BJ (cell line): ENCODE measurements at regions not wholly inside any gene's neighbourhood (a gene's known extent, or its start where the extent isn't known, plus 50 kb on each side); places are given as distances from the start of the nearest gene placed in this dataset.

Source experiments
- CTCF ChIA-PET: fragments of 350-600 bp; formaldehyde crosslinking; extraction: SDS; loops from one replicate; lab custom pipeline; 2021; ENCODE audit warnings: antibody characterized with exemption, inconsistent platforms; lab: Yijun Ruan, JAX
- POLR2A ChIA-PET: fragments of 300-600 bp; sonication (Branson Sonifier 250); formaldehyde crosslinking; extraction: SDS; loops from one replicate; lab custom pipeline; 2021; ENCODE audit warnings: antibody characterized with exemption; lab: Charles Lee
- DNase-seq: peaks from one replicate; pipeline ENCODE4 v3.0.0-alpha.2; 2011; ENCODE audit warnings: low read depth
- H3K27me3 ChIP-seq: 2 replicates; pipeline ENCODE4 v1.6.0; 2011; ENCODE audit warnings: low read length; ENCODE audit not compliant: control insufficient read depth, insufficient read depth
- H3K36me3 ChIP-seq: 2 replicates; pipeline ENCODE4 v1.5.1; 2011; ENCODE audit warnings: low read length; ENCODE audit not compliant: control insufficient read depth, insufficient read depth
- H3K4me3 ChIP-seq: 2 replicates; pipeline ENCODE4 v1.5.1; 2011; ENCODE audit warnings: low read depth, mild to moderate bottlenecking, control low read depth, low read length
- TF ChIP-seq, protein P1 (sequence below): IDR thresholded peaks from 2 replicates; pipeline ENCODE4 v1.5.1; 2011; ENCODE audit warnings: low read depth, mild to moderate bottlenecking, control low read depth, inconsistent platforms, low read length, moderate library complexity; ENCODE audit not compliant: insufficient read depth

DNA sequence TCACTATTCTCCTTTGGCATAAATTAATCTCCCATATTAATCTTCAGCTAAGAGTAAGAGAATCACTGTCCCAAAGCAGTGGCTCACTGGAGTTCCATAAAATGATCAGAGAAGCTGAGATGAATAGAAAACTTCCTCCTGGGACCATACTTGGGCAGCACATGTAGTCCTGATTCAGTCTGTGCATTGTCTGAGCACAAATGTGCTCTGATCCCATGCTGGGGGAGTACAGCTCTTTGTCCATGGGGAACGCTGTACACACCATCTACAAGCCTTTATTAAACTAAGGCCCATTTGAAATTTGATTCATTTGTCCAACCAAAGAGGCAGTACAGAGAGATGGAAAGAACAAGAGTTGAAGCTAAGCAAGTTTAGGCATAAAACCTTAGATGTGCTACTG lies 147.4 kb upstream of the PGR start:
- POLR2A ChIA-PET = no interaction called here

DNA sequence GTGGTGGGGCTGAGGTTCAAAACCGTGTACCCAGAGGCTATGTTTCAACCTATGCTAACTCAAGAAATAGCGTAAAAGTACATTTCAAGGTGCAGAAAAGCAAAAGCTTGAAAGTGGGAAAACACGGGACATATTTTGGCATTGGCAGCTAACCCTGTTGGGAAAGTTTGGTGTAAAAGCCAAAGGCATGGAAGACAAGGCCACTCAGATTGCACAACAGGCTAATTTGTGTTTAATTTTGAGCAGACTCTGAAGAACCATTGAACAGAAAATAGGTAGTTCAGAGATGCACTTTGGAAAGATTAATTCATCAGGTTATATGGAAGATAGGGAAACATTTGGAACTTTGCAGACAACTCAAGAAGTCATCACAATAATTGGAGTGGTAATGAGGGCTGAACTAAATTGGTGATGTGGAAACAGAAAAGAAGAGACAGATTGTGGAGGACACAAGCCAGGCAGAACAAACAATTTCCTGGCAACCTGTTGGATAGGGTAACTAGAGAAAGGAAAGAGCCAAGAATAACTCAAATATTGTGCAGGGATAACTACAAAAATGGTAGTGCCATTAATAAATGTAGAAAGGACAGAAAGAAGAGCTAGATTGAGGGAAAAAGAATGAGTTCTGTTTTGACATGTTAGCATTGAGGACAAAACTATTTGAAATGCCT lies 140.5 kb upstream of the PGR start:
- no peak overlapping the region for H3K4me3 ChIP-seq
- no peaks in the 10 kb centered on the region for H3K36me3 ChIP-seq
- DNase-seq = no peak
- no peaks in the 10 kb centered on the region for H3K27me3 ChIP-seq
- ChIA-PET CTCF (no interaction called here), POLR2A (no interaction called here)
- TF ChIP-seq, protein P1, sequence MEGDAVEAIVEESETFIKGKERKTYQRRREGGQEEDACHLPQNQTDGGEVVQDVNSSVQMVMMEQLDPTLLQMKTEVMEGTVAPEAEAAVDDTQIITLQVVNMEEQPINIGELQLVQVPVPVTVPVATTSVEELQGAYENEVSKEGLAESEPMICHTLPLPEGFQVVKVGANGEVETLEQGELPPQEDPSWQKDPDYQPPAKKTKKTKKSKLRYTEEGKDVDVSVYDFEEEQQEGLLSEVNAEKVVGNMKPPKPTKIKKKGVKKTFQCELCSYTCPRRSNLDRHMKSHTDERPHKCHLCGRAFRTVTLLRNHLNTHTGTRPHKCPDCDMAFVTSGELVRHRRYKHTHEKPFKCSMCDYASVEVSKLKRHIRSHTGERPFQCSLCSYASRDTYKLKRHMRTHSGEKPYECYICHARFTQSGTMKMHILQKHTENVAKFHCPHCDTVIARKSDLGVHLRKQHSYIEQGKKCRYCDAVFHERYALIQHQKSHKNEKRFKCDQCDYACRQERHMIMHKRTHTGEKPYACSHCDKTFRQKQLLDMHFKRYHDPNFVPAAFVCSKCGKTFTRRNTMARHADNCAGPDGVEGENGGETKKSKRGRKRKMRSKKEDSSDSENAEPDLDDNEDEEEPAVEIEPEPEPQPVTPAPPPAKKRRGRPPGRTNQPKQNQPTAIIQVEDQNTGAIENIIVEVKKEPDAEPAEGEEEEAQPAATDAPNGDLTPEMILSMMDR = no peak

More for the DNA sequence above, 147.4 kb upstream of the PGR start:
- no peak for DNase-seq
- H3K4me3 ChIP-seq = no peak overlapping the region
- CTCF ChIA-PET = no interaction called here
- no peaks in the 10 kb centered on the region for H3K36me3 ChIP-seq
- H3K27me3 ChIP-seq = no peaks in the 10 kb centered on the region
- TF ChIP-seq, protein P1 = no peak

DNA sequence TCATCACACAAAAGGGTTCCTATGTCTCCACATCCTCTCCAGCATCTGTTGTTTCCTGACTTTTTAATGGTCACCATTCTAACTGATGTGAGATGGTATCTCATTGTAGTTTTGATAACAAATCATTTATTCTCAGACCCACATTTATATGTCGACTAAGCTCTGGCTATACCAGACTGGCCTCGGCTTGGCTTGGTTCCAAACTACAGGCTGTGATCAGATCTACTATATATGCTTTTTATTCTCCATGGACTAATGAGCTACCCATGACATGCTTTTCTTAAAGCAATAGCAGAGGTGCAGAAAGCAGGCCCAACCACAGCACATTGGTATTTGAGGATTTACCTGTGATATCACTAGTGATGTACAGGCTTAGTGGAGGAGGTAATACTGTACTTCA lies 139.8 kb upstream of the PGR start:
- TF ChIP-seq, protein P1 = no peak
- no peaks in the 10 kb centered on the region for H3K36me3 ChIP-seq
- ChIA-PET POLR2A (no interaction called here), CTCF (no interaction called here)
- no peak for DNase-seq
- no peaks in the 10 kb centered on the region for H3K27me3 ChIP-seq
- H3K4me3 ChIP-seq = no peak overlapping the region

DNA sequence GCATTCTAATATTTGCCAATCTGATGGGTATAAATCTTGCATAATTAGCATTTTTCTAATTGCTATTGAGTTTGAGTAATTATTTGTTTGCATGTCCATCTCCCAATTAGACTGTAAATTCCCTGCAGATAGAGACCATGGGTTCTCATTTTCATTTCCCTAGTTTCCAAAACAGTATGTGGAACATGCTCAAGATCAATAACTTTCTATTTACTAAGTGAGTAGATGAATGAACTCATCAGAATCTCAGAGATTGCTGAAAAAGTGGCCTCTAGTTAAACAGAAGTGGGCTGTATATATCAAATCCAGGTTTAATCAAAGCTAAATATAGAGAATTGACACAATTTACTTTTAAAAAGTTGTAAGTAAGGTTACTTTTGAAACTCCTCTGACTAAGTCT lies 138.0 kb upstream of the PGR start:
- Histone ChIP-seq H3K36me3 (no peaks in the 10 kb centered on the region), H3K27me3 (no peaks in the 10 kb centered on the region), H3K4me3 (no peak overlapping the region)
- CTCF ChIA-PET = no interaction called here
- no peak for DNase-seq
- TF ChIP-seq, protein P1 = no peak
- POLR2A ChIA-PET = no interaction called here

DNA sequence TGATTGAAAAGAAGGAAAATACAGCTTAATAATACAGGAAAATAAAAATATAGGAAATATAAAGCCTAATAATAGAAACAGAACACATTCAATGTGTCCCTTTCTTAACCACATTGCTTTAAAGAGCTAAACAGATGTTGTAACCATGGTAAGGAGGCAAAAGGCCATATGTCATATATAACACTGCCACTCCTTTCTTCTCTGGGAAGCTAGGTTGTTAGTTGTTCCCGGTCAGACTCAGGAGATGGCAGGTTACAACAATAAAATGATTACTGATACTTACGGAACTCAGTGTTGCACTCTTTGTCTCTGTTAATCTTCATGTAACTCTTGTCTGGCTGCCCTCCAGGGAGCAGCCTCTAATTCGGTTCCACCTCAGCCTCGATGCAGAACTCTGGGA lies 134.7 kb upstream of the PGR start:
- ChIA-PET CTCF (no interaction called here), POLR2A (no interaction called here)
- Histone ChIP-seq H3K4me3 (no peak overlapping the region), H3K27me3 (no peaks in the 10 kb centered on the region), H3K36me3 (no peaks in the 10 kb centered on the region)
- TF ChIP-seq, protein P1 = no peak
- DNase-seq = no peak
